ENCODE measurements at regions not wholly inside any gene's neighbourhood (a gene's known extent, or its start where the extent isn't known, plus 50 kb on each side); places are given as distances from the start of the nearest gene placed in this dataset.
"Not testable (repeated sequence)": the region's sequence is repeated elsewhere in the genome, so short reads cannot be mapped to it uniquely, and the experiment has no call there.

GRCh38 chr4:43089730-43090129, 197.2 kb downstream of the GRXCR1 start:
- no peak for FAIRE-seq

GRCh38 chr4:43103048-43103447, 210.5 kb downstream of the GRXCR1 start:
- no peak for FAIRE-seq

- no peak for FAIRE-seq
Observed at GRCh38 chr4:43112139-43112538, 219.6 kb downstream of the GRXCR1 start.

GRCh38 chr4:43113196-43113595, 220.7 kb downstream of the GRXCR1 start:
- no peak for FAIRE-seq

GRCh38 chr4:43126595-43126994, 234.1 kb downstream of the GRXCR1 start:
- FAIRE-seq, result no peak

GRCh38 chr4:43130228-43131021, 237.9 kb downstream of the GRXCR1 start:
- FAIRE-seq, result no peak

GRCh38 chr4:43132010-43132582, 239.6 kb downstream of the GRXCR1 start:
- FAIRE-seq, result peak; percentile 87

GRCh38 chr4:43133566-43133965, 241.1 kb downstream of the GRXCR1 start:
- FAIRE-seq, result no peak

- FAIRE-seq, result no peak
Observed at GRCh38 chr4:43136752-43137151, 244.2 kb downstream of the GRXCR1 start.

GRCh38 chr4:43146198-43146597, 253.7 kb downstream of the GRXCR1 start:
- no peak for FAIRE-seq

GRCh38 chr4:43148481-43148880, 256.0 kb downstream of the GRXCR1 start:
- FAIRE-seq, result no peak

GRCh38 chr4:43163101-43163792, 270.7 kb downstream of the GRXCR1 start:
- FAIRE-seq, result no peak

GRCh38 chr4:43189741-43190140, 297.2 kb downstream of the GRXCR1 start:
- FAIRE-seq, result no peak

- not testable (repeated sequence) for FAIRE-seq
Observed at GRCh38 chr4:43212576-43212975, 320.1 kb downstream of the GRXCR1 start.

GRCh38 chr4:43223820-43224219, 331.3 kb downstream of the GRXCR1 start:
- peak; percentile 12 for FAIRE-seq

- FAIRE-seq, result no peak
Observed at GRCh38 chr4:43224559-43224958, 332.0 kb downstream of the GRXCR1 start.

- FAIRE-seq, result no peak
Observed at GRCh38 chr4:43233321-43233720, 340.8 kb downstream of the GRXCR1 start.

- no peak for FAIRE-seq
Observed at GRCh38 chr4:43234626-43235415, 342.3 kb downstream of the GRXCR1 start.

- FAIRE-seq, result no peak
Observed at GRCh38 chr4:43238008-43238407, 345.5 kb downstream of the GRXCR1 start.

- FAIRE-seq, result no peak
Observed at GRCh38 chr4:43238585-43238984, 346.1 kb downstream of the GRXCR1 start.

GRCh38 chr4:43241104-43241503, 348.6 kb downstream of the GRXCR1 start:
- FAIRE-seq, result no peak

- no peak for FAIRE-seq
Observed at GRCh38 chr4:43242606-43243005, 350.1 kb downstream of the GRXCR1 start.
